HCT116 (cell line): ENCODE measurements at regions not wholly inside any gene's neighbourhood (a gene's known extent, or its start where the extent isn't known, plus 50 kb on each side); places are given as distances from the start of the nearest gene placed in this dataset.

Experiments
- ATAC-seq: fragments of 200-7000 bp; cut with Tn5 transposase; 2 replicates; pipeline ENCODE4 v1.9.1; 2020; ENCODE audit warnings: mild to moderate bottlenecking, moderate library complexity
- BruUV-seq: library from RNA; stranded (reverse); fragments of 400-500 nt; replicated peaks from 2 replicates; lab custom pipeline; 2021; lab: Mats Ljungman, UMichigan
- CTCF ChIA-PET: fragments of 300-600 bp; sonication (Branson Sonifier 250); formaldehyde crosslinking; loops from one replicate; lab custom pipeline; 2021; ENCODE audit warnings: antibody characterized with exemption; lab: Charles Lee
- POLR2A ChIA-PET: fragments of 300-600, 350-600 bp; sonication (Branson Sonifier 250); formaldehyde crosslinking; loops from one replicate; lab custom pipeline; 2021; ENCODE audit warnings: antibody characterized with exemption; lab: Charles Lee
- RAD21 ChIA-PET, 2 experiments: fragments of 300-600 bp; sonication (Branson Sonifier 250); formaldehyde crosslinking; loops; one replicate each; lab custom pipeline; 2023; ENCODE audit warnings: low total read pairs in 2 of 2; ENCODE audit not compliant: uncharacterized antibody in 2 of 2, unreplicated experiment in 2 of 2, low non-redundant PET in 1 of 2; lab: Charles Lee
- DNase-seq: peaks from one replicate; pipeline ENCODE4 v3.0.0-alpha.2; 2010; ENCODE audit warnings: low read depth, low spot score
- H2AFZ ChIP-seq: fragments of 200-600 bp; shearing (Covaris generic), sonication (generic); 2 replicates; pipeline ENCODE4 v1.6.1; 2017; ENCODE audit warnings: low read depth, mixed run types, mixed read lengths, antibody characterized with exemption, low read length; ENCODE audit not compliant: poor library complexity, severe bottlenecking
- H3K27ac ChIP-seq: 2 replicates; pipeline ENCODE4 v1.5.1; 2012; ENCODE audit warnings: low read depth, low read length
- H3K27me3 ChIP-seq: fragments of 200-600 bp; sonication (generic); 2 replicates; pipeline ENCODE4 v1.6.1; 2016; ENCODE audit warnings: mixed run types, low read length, mixed read lengths; ENCODE audit not compliant: insufficient read depth
- H3K36me3 ChIP-seq, 2 experiments: fragments of 200-500 bp in 1 of 2; fragments of 200-600 bp in 1 of 2; sonication (Bioruptor generic) in 1 of 2; sonication (generic) in 1 of 2; 2 replicates each; pipeline versions ENCODE4 v1.5.1 to v1.6.1; 2014 to 2016; ENCODE audit warnings: low read length in 2 of 2, inconsistent platforms in 1 of 2, mixed read lengths in 1 of 2, mixed run types in 1 of 2; ENCODE audit not compliant: insufficient read depth in 2 of 2, control insufficient read depth in 1 of 2
- H3K4me1 ChIP-seq, 2 experiments: fragments of 200-600 bp in 1 of 2; sonication (generic) in 1 of 2; 2 replicates each; pipeline versions ENCODE4 v1.5.1 to v1.6.1; 2012 to 2017; ENCODE audit warnings: low read length in 2 of 2, inconsistent platforms in 1 of 2, mild to moderate bottlenecking in 1 of 2, mixed read lengths in 1 of 2, mixed run types in 1 of 2, moderate library complexity in 1 of 2; ENCODE audit not compliant: insufficient read depth in 2 of 2, control insufficient read depth in 1 of 2
- H3K4me2 ChIP-seq: fragments of 200-600 bp; sonication (generic); 2 replicates; pipeline ENCODE4 v1.6.1; 2017; ENCODE audit warnings: mixed run types, low read length, mixed read lengths
- H3K4me3 ChIP-seq, 2 experiments: fragments of 200-600 bp in 1 of 2; sonication (generic) in 1 of 2; replicated peaks in 1 of 2; 2 replicates each; pipeline ENCODE4 v1.5.1; 2011 to 2016; ENCODE audit warnings: low read length in 2 of 2, control low read depth in 1 of 2, low read depth in 1 of 2, mild to moderate bottlenecking in 1 of 2, mixed read lengths in 1 of 2, mixed run types in 1 of 2
- H3K79me2 ChIP-seq: fragments of 200-600 bp; sonication (generic); 2 replicates; pipeline ENCODE4 v1.6.1; 2017; ENCODE audit warnings: mild to moderate bottlenecking, mixed run types, low read length, moderate library complexity, mixed read lengths; ENCODE audit not compliant: insufficient read depth
- H3K9ac ChIP-seq: fragments of 200-600 bp; sonication (generic); 2 replicates; pipeline ENCODE4 v1.6.1; 2016; ENCODE audit warnings: low read length, mixed read lengths
- H3K9me2 ChIP-seq: fragments of 200-600 bp; sonication (generic), shearing (Covaris generic); 2 replicates; pipeline ENCODE4 v1.6.1; 2017; ENCODE audit warnings: mixed run types, mild to moderate bottlenecking, moderate library complexity; ENCODE audit not compliant: insufficient read depth
- H3K9me3 ChIP-seq, 2 experiments: fragments of 200-500 bp in 1 of 2; fragments of 200-600 bp in 1 of 2; sonication (Bioruptor generic) in 1 of 2; sonication (generic) in 1 of 2; 2 replicates each; pipeline ENCODE4 v1.6.1; 2014 to 2017; ENCODE audit warnings: low read length in 2 of 2, mixed read lengths in 2 of 2, inconsistent platforms in 1 of 2, low read depth in 1 of 2, mild to moderate bottlenecking in 1 of 2, mixed run types in 1 of 2, moderate library complexity in 1 of 2; ENCODE audit not compliant: control insufficient read depth in 1 of 2, insufficient read depth in 1 of 2
- H4K20me1 ChIP-seq: fragments of 200-600 bp; sonication (generic), shearing (Covaris generic); 2 replicates; pipeline ENCODE4 v1.6.1; 2017; ENCODE audit warnings: mixed run types, mild to moderate bottlenecking, moderate library complexity; ENCODE audit not compliant: insufficient read depth
- CEBPB ChIP-seq: IDR thresholded peaks from 2 replicates; pipeline ENCODE4 v1.6.1; 2012; ENCODE audit warnings: low read depth
- EGR1 ChIP-seq: IDR thresholded peaks from 2 replicates; pipeline ENCODE4 v1.6.1; 2012; ENCODE audit warnings: low read depth
- EZH2 ChIP-seq: fragments of 200-600 bp; sonication (generic); IDR thresholded peaks from 2 replicates; pipeline ENCODE4 v1.6.1; 2017; ENCODE audit warnings: antibody characterized with exemption, mixed run types
- EZH2phosphoT487 ChIP-seq: fragments of 200-600 bp; IDR thresholded peaks from 2 replicates; pipeline ENCODE4 v1.6.1; 2018; ENCODE audit warnings: antibody characterized with exemption, borderline replicate concordance
- SRF ChIP-seq: IDR thresholded peaks from 2 replicates; pipeline ENCODE4 v1.6.1; 2012; ENCODE audit warnings: low read depth
- ZFX ChIP-seq: fragments of 450-650 bp; IDR thresholded peaks from 2 replicates; pipeline ENCODE4 v1.6.1; 2017
- intact Hi-C: fragments of 100-400 bp; cut with micrococcal nuclease; formaldehyde crosslinking; loops from 2 replicates; pipeline ENCODE4 v1.10.0; 2022
- TF ChIP-seq, protein P1 (sequence below), 3 experiments: fragments of 200-600 bp in 1 of 3; sonication (generic) in 1 of 3; IDR thresholded peaks in 2 of 3; conservative IDR thresholded peaks in 1 of 3; 2 replicates each; pipeline ENCODE4 v1.5.1; 2012 to 2017; ENCODE audit warnings: low read depth in 2 of 3, low read length in 2 of 3, antibody characterized with exemption in 1 of 3, borderline replicate concordance in 1 of 3, control low read depth in 1 of 3, mild to moderate bottlenecking in 1 of 3, mixed read lengths in 1 of 3, mixed run types in 1 of 3, moderate library complexity in 1 of 3; ENCODE audit not compliant: insufficient read depth in 1 of 3
- TF ChIP-seq, protein P2 (sequence below): IDR thresholded peaks from 2 replicates; pipeline ENCODE4 v1.6.1; 2012; ENCODE audit warnings: low read depth
- TF ChIP-seq, protein P3 (sequence below): IDR thresholded peaks from 2 replicates; pipeline ENCODE4 v1.6.1; 2012
- TF ChIP-seq, protein P4 (sequence below): IDR thresholded peaks from 2 replicates; pipeline ENCODE4 v1.6.1; 2011; ENCODE audit warnings: mild to moderate bottlenecking, low read length, moderate library complexity; ENCODE audit not compliant: insufficient replicate concordance; ENCODE audit errors: extremely low read depth

DNA sequence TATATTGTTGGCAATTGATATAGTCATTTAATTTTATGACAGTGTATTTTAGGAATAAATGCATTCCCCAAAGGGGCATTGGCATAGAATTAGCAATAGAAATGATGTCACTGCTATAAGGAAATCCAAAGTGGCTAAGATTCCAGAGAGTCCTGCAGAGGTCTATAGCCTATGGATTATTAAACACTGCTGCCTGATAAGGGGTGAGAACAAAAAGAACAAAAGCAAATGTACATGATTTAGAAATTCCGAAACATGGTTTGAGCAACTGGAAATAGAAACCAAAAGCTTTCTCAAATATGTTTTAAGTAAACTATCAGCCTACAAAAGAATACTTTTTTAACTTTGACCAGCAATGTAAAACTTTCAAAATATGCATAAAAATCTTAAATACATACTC lies 280.1 kb upstream of the RASGRP1 start:
- no peaks in the 10 kb centered on the region for H3K36me3 ChIP-seq
- RAD21 ChIA-PET = no interaction called here
- no peak for DNase-seq
- TF ChIP-seq, protein P1, sequence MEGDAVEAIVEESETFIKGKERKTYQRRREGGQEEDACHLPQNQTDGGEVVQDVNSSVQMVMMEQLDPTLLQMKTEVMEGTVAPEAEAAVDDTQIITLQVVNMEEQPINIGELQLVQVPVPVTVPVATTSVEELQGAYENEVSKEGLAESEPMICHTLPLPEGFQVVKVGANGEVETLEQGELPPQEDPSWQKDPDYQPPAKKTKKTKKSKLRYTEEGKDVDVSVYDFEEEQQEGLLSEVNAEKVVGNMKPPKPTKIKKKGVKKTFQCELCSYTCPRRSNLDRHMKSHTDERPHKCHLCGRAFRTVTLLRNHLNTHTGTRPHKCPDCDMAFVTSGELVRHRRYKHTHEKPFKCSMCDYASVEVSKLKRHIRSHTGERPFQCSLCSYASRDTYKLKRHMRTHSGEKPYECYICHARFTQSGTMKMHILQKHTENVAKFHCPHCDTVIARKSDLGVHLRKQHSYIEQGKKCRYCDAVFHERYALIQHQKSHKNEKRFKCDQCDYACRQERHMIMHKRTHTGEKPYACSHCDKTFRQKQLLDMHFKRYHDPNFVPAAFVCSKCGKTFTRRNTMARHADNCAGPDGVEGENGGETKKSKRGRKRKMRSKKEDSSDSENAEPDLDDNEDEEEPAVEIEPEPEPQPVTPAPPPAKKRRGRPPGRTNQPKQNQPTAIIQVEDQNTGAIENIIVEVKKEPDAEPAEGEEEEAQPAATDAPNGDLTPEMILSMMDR (IDR thresholded peaks at IDR 0.05 in 2 of 3, conservative IDR thresholded peaks at IDR 0.05 in 1 of 3; ENCODE audit: borderline replicate concordance in 1 of 3, insufficient read depth in 1 of 3, low read depth in 2 of 3, low read length in 2 of 3) = no peak
- TF ChIP-seq, protein P2, sequence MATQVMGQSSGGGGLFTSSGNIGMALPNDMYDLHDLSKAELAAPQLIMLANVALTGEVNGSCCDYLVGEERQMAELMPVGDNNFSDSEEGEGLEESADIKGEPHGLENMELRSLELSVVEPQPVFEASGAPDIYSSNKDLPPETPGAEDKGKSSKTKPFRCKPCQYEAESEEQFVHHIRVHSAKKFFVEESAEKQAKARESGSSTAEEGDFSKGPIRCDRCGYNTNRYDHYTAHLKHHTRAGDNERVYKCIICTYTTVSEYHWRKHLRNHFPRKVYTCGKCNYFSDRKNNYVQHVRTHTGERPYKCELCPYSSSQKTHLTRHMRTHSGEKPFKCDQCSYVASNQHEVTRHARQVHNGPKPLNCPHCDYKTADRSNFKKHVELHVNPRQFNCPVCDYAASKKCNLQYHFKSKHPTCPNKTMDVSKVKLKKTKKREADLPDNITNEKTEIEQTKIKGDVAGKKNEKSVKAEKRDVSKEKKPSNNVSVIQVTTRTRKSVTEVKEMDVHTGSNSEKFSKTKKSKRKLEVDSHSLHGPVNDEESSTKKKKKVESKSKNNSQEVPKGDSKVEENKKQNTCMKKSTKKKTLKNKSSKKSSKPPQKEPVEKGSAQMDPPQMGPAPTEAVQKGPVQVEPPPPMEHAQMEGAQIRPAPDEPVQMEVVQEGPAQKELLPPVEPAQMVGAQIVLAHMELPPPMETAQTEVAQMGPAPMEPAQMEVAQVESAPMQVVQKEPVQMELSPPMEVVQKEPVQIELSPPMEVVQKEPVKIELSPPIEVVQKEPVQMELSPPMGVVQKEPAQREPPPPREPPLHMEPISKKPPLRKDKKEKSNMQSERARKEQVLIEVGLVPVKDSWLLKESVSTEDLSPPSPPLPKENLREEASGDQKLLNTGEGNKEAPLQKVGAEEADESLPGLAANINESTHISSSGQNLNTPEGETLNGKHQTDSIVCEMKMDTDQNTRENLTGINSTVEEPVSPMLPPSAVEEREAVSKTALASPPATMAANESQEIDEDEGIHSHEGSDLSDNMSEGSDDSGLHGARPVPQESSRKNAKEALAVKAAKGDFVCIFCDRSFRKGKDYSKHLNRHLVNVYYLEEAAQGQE = no peak
- TF ChIP-seq, protein P3, sequence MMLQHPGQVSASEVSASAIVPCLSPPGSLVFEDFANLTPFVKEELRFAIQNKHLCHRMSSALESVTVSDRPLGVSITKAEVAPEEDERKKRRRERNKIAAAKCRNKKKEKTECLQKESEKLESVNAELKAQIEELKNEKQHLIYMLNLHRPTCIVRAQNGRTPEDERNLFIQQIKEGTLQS = no peak
- TF ChIP-seq CEBPB = no peak
- no peak for TF ChIP-seq SRF
- TF ChIP-seq, protein P4, sequence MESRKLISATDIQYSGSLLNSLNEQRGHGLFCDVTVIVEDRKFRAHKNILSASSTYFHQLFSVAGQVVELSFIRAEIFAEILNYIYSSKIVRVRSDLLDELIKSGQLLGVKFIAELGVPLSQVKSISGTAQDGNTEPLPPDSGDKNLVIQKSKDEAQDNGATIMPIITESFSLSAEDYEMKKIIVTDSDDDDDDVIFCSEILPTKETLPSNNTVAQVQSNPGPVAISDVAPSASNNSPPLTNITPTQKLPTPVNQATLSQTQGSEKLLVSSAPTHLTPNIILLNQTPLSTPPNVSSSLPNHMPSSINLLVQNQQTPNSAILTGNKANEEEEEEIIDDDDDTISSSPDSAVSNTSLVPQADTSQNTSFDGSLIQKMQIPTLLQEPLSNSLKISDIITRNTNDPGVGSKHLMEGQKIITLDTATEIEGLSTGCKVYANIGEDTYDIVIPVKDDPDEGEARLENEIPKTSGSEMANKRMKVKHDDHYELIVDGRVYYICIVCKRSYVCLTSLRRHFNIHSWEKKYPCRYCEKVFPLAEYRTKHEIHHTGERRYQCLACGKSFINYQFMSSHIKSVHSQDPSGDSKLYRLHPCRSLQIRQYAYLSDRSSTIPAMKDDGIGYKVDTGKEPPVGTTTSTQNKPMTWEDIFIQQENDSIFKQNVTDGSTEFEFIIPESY = no peak
- TF ChIP-seq EZH2 = no peak
- TF ChIP-seq EGR1 = no peak
- TF ChIP-seq EZH2phosphoT487 = no peak
- no peak for TF ChIP-seq ZFX
- TF ChIP-seq, all 23 proteins: peak for 0
- H3K27me3 ChIP-seq = no peaks in the 10 kb centered on the region; the same call in 1 of the 2 replicates
- no TSS peak for BruUV-seq
- ATAC-seq = no peak
- no peak overlapping the region for H3K27ac ChIP-seq
- POLR2A ChIA-PET = no interaction called here
- intact Hi-C loops = no loop called here
- H3K4me1 ChIP-seq = no peaks in the 10 kb centered on the region
- no peaks in the 10 kb centered on the region for H3K79me2 ChIP-seq
- no peaks in the 10 kb centered on the region for H4K20me1 ChIP-seq
- H3K9ac ChIP-seq = no peak overlapping the region
- H3K4me2 ChIP-seq = no peak overlapping the region
- no peak overlapping the region for H3K4me3 ChIP-seq
- H3K9me3 ChIP-seq = no peaks in the 10 kb centered on the region
- no peak overlapping the region for H2AFZ ChIP-seq
- no peaks in the 10 kb centered on the region for H3K9me2 ChIP-seq
- CTCF ChIA-PET = no interaction called here
